PC-9 (cell line): ENCODE measurements at regions not wholly inside any gene's neighbourhood (a gene's known extent, or its start where the extent isn't known, plus 50 kb on each side); places are given as distances from the start of the nearest gene placed in this dataset.

Experiments used
- BruUV-seq: library from RNA; stranded (reverse); fragments of 400-500 nt; replicated peaks from 2 replicates; lab custom pipeline; 2021; lab: Mats Ljungman, UMichigan
- CTCF ChIA-PET: fragments of 300-600 bp; sonication (Branson Sonifier 250); formaldehyde crosslinking; loops from one replicate; lab custom pipeline; 2022; ENCODE audit warnings: antibody characterized with exemption; lab: Charles Lee
- POLR2A ChIA-PET: fragments of 300-600 bp; sonication (Branson Sonifier 250); formaldehyde crosslinking; loops from one replicate; lab custom pipeline; 2022; ENCODE audit warnings: antibody characterized with exemption; ENCODE audit not compliant: unreplicated experiment; lab: Charles Lee
- DNase-seq, 2 experiments: peaks; one replicate each; pipeline versions ENCODE4 v3.0.0 to v3.0.0-alpha.2; 2015 to 2022; ENCODE audit warnings: mixed read lengths in 1 of 2
- H2AFZ ChIP-seq: fragments of 200-600 bp; sonication (generic); 2 replicates; pipeline ENCODE4 v1.8.1; 2017; ENCODE audit warnings: antibody characterized with exemption
- H3F3A ChIP-seq: fragments of 200-600 bp; sonication (generic); 2 replicates; pipeline ENCODE4 v1.8.1; 2017; ENCODE audit warnings: antibody characterized with exemption, mild to moderate bottlenecking, low read depth; ENCODE audit not compliant: insufficient read depth
- H3K27ac ChIP-seq: fragments of 200-600 bp; sonication (generic); 2 replicates; pipeline ENCODE4 v1.6.1; 2016; ENCODE audit warnings: mixed run types
- H3K27me3 ChIP-seq: fragments of 200-600 bp; sonication (generic); 2 replicates; pipeline ENCODE4 v1.6.1; 2016; ENCODE audit warnings: low read depth, mixed run types; ENCODE audit not compliant: insufficient read depth
- H3K36me3 ChIP-seq: fragments of 200-600 bp; sonication (generic); 2 replicates; pipeline ENCODE4 v1.6.1; 2016; ENCODE audit warnings: low read depth, mixed run types
- H3K4me1 ChIP-seq: fragments of 200-600 bp; sonication (generic); replicated peaks from 2 replicates; pipeline ENCODE4 v1.6.1; 2016; ENCODE audit warnings: mixed run types; ENCODE audit not compliant: insufficient read depth
- H3K4me2 ChIP-seq: fragments of 200-600 bp; sonication (generic); 2 replicates; pipeline ENCODE4 v1.6.1; 2017; ENCODE audit warnings: mixed run types
- H3K4me3 ChIP-seq: fragments of 200-600 bp; sonication (generic); 2 replicates; pipeline ENCODE4 v1.6.1; 2016; ENCODE audit warnings: mixed run types
- H3K79me2 ChIP-seq: fragments of 200-600 bp; sonication (generic); 2 replicates; pipeline ENCODE4 v1.6.1; 2017; ENCODE audit warnings: low read depth, mixed run types
- H3K9me2 ChIP-seq: fragments of 200-600 bp; sonication (generic); 2 replicates; pipeline ENCODE4 v1.8.1; 2017; ENCODE audit warnings: mild to moderate bottlenecking; ENCODE audit not compliant: insufficient read depth
- H3K9me3 ChIP-seq: fragments of 200-600 bp; sonication (generic); 2 replicates; pipeline ENCODE4 v1.8.1; 2016; ENCODE audit warnings: low read depth; ENCODE audit not compliant: insufficient read depth
- H4K20me1 ChIP-seq: fragments of 200-600 bp; sonication (generic); 2 replicates; pipeline ENCODE4 v1.8.1; 2017; ENCODE audit not compliant: insufficient read depth
- EZH2 ChIP-seq: fragments of 200-600 bp; sonication (generic); IDR thresholded peaks from 2 replicates; pipeline ENCODE4 v1.8.0; 2017; ENCODE audit warnings: antibody characterized with exemption, low read depth
- intact Hi-C: fragments of 100-400 bp; cut with micrococcal nuclease; formaldehyde crosslinking; loops from one replicate; pipeline ENCODE4 v1.10.0; 2022; ENCODE audit not compliant: unreplicated experiment
- TF ChIP-seq, protein P1 (sequence below): fragments of 200-600 bp; sonication (generic); conservative IDR thresholded peaks from 2 replicates; pipeline ENCODE4 v1.6.1; 2017; ENCODE audit warnings: mixed run types, antibody characterized with exemption, mild to moderate bottlenecking, moderate library complexity

- Histone ChIP-seq H2AFZ (no peak overlapping the region), H3K27me3 (no peaks in the 10 kb centered on the region), H3F3A (no peaks in the 10 kb centered on the region), H3K4me3 (no peak overlapping the region), H3K36me3 (no peaks in the 10 kb centered on the region), H3K79me2 (no peaks in the 10 kb centered on the region), H3K27ac (no peak overlapping the region), H3K4me2 (no peak overlapping the region), H4K20me1 (no peaks in the 10 kb centered on the region), H3K9me2 (no peaks in the 10 kb centered on the region), H3K9me3 (no peaks in the 10 kb centered on the region), H3K4me1 (no peaks in the 10 kb centered on the region)
- no peak for DNase-seq
- no TSS peak for BruUV-seq
- TF ChIP-seq, protein P1, sequence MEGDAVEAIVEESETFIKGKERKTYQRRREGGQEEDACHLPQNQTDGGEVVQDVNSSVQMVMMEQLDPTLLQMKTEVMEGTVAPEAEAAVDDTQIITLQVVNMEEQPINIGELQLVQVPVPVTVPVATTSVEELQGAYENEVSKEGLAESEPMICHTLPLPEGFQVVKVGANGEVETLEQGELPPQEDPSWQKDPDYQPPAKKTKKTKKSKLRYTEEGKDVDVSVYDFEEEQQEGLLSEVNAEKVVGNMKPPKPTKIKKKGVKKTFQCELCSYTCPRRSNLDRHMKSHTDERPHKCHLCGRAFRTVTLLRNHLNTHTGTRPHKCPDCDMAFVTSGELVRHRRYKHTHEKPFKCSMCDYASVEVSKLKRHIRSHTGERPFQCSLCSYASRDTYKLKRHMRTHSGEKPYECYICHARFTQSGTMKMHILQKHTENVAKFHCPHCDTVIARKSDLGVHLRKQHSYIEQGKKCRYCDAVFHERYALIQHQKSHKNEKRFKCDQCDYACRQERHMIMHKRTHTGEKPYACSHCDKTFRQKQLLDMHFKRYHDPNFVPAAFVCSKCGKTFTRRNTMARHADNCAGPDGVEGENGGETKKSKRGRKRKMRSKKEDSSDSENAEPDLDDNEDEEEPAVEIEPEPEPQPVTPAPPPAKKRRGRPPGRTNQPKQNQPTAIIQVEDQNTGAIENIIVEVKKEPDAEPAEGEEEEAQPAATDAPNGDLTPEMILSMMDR: no peak
- TF ChIP-seq EZH2: no peak
- intact Hi-C loops: no loop called here
- POLR2A ChIA-PET: no interaction called here
- CTCF ChIA-PET: no interaction called here
Observed at GRCh38 chr15:81532001-81532400, 158.0 kb upstream of the TMC3 start.

DNA sequence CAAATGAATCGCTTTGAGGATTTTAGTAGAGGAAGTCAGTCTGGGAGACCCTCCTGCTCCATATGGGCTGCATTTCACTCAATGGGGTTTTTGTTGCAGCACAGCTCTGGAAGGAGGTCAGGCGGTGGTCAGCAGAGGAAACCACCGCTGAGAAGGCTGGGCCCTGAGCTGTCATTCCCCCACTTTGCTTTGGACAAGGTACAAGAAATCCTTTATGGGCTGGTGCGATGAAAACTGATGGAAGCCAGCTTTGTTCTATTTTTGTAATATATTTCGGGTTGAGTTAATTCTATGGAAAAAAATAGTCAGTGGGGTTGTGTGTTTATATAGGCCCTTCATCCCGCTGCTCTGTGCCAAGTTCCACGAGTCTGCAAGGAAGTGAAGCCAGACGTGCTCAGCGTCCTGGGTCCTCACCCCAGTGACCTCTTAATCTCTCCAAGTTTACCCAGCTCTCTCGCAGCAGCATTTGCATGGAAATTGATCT, 157.1 kb upstream of the TMC3 start:
- BruUV-seq: no TSS peak
- H4K20me1 ChIP-seq: no peaks in the 10 kb centered on the region
- H3K4me1 ChIP-seq: no peaks in the 10 kb centered on the region
- no peak overlapping the region for H2AFZ ChIP-seq
- H3K79me2 ChIP-seq: no peaks in the 10 kb centered on the region
- H3K36me3 ChIP-seq: no peaks in the 10 kb centered on the region
- H3K27ac ChIP-seq: no peak overlapping the region
- H3K4me2 ChIP-seq: no peak overlapping the region
- POLR2A ChIA-PET: no interaction called here
- no peaks in the 10 kb centered on the region for H3K9me2 ChIP-seq
- intact Hi-C loops: no loop called here
- DNase-seq: no peak
- CTCF ChIA-PET: no interaction called here
- H3F3A ChIP-seq: no peaks in the 10 kb centered on the region
- no peaks in the 10 kb centered on the region for H3K27me3 ChIP-seq
- TF ChIP-seq, protein P1: no peak
- TF ChIP-seq EZH2: no peak
- no peak overlapping the region for H3K4me3 ChIP-seq
- H3K9me3 ChIP-seq: no peaks in the 10 kb centered on the region

DNA sequence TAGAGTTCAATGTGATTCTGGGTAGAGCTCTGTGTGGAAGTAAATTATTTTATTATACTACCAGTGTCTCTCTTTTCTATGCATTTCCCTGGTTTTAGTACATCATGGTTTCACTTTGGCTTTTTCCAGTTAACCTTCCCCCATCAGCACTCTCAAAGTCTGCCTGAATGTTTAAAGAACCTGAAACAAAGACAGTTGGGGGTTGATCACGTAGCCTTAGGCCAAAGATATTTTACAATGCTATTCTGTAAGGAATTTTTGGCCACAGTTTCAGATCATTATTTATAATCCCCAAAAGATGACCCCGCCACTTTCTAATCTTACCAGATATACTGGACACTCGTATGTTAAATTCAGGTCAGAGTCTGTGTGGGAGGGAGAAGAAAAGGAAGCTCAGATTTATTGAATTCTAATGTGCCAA, 156.3 kb upstream of the TMC3 start:
- Histone ChIP-seq H3K4me2 (no peak overlapping the region), H3K4me3 (no peak overlapping the region), H2AFZ (no peak overlapping the region), H3F3A (no peaks in the 10 kb centered on the region), H3K27ac (no peak overlapping the region), H3K27me3 (peaks cover 6% of the 10 kb centered on the region; the same call in 1 of the 2 replicates), H3K9me2 (no peaks in the 10 kb centered on the region), H3K4me1 (no peaks in the 10 kb centered on the region), H3K9me3 (no peaks in the 10 kb centered on the region), H4K20me1 (no peaks in the 10 kb centered on the region), H3K36me3 (no peaks in the 10 kb centered on the region), H3K79me2 (no peaks in the 10 kb centered on the region)
- intact Hi-C loops: no loop called here
- no peak for DNase-seq
- BruUV-seq: no TSS peak
- CTCF ChIA-PET: no interaction called here
- POLR2A ChIA-PET: no interaction called here
- no peak for TF ChIP-seq EZH2
- TF ChIP-seq, protein P1: no peak
